ENCODE measurements at regions not wholly inside any gene's neighbourhood (a gene's known extent, or its start where the extent isn't known, plus 50 kb on each side); places are given as distances from the start of the nearest gene placed in this dataset.

DNA sequence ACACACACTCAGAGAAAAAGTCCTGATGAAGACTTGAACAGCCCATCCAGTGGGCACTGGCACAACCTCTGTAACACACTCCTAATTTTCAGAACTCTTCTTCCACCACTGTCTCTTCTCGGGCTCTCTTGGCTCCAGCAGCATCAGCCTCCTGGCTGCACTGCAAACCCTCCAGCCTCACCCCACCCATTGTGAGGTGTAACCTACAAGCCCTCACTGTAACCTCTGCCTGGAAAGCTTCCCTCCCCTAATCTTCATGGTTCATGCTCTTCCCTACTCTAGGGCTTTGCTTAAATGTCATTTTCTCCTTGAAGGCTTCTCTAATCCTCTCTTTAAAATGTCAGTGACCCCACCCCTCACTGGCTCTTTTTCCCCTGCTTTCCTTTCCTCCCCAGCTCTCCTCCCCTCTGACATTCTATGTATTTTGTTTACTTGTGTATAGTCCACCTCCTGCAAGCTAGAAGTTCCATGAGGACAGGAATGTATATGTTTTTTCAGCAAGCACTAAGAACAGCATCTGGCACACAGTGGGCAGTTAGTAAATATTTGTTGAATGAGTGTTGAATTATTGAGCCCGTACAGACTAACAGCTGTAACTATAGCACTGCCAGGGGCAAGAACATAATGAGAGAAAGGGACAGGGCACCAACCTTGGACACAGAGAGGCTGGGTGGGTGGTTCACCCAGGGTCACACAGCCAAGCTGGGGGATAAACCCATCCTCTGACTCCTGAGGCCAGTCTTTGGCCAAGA, 76.4 kb downstream of the ESM1 start:
- DNase-seq (ENCODE audit: low spot score), result no peak
- Mint-ChIP-seq H3K9me3 (no peaks in the 10 kb centered on the region), H3K4me3 (no peak overlapping the region), H3K36me3 (ENCODE audit: low read depth) (no peaks in the 10 kb centered on the region), H3K27me3 (ENCODE audit: insufficient read depth, low read depth, poor library complexity) (peaks cover 2% of the 10 kb centered on the region), H3K4me1 (no peaks in the 10 kb centered on the region), H3K27ac (no peak overlapping the region)
- H3K4me2 ChIP-seq, result no peak overlapping the region
- no peaks in the 10 kb centered on the region for H3K4me1 ChIP-seq (ENCODE audit: insufficient read depth)
- no peak overlapping the region for H3K27ac ChIP-seq (ENCODE audit: low read depth)
- H3K36me3 ChIP-seq (ENCODE audit: insufficient read depth), result no peaks in the 10 kb centered on the region
- 0 out of 2 replicates have a peak, but pooled peaks cover 6% of the 10 kb centered on the region for H3K9me2 ChIP-seq (ENCODE audit: insufficient read depth)
- H3K27me3 ChIP-seq (ENCODE audit: insufficient read depth), result no peaks in the 10 kb centered on the region
- no peaks in the 10 kb centered on the region for H3K79me2 ChIP-seq (replicated peaks; ENCODE audit: insufficient read depth)
- no peak for ATAC-seq
- no peaks in the 10 kb centered on the region for H3F3A ChIP-seq (replicated peaks; ENCODE audit: low read depth)
- H2AFZ ChIP-seq, result no peak overlapping the region
- TF ChIP-seq JUNB (IDR thresholded peaks at IDR 0.05; ENCODE audit: unreplicated experiment) (no peak), EZH2phosphoT487 (IDR thresholded peaks at IDR 0.05; ENCODE audit: unreplicated experiment) (no peak), POLR2AphosphoS5 (IDR thresholded peaks at IDR 0.05; ENCODE audit: low read depth) (no peak), EZH2 (IDR thresholded peaks at IDR 0.05; ENCODE audit: low read depth, unreplicated experiment) (no peak), NANOG (IDR thresholded peaks at IDR 0.05; ENCODE audit: borderline replicate concordance) (no peak), CREB1 (CRISPR knock-in tag; IDR thresholded peaks at IDR 0.05; ENCODE audit: low read depth) (no peak), ETS1 (IDR thresholded peaks at IDR 0.05) (no peak), CTCF (conservative IDR thresholded peaks at IDR 0.05; ENCODE audit: low read depth in 2 of 2) (no peak), STAT1 (IDR thresholded peaks at IDR 0.05; ENCODE audit: unreplicated experiment) (no peak)
- H4K20me1 ChIP-seq (replicated peaks; ENCODE audit: insufficient read depth), result no peaks in the 10 kb centered on the region
- H3K4me3 ChIP-seq, result no peak overlapping the region

DNA sequence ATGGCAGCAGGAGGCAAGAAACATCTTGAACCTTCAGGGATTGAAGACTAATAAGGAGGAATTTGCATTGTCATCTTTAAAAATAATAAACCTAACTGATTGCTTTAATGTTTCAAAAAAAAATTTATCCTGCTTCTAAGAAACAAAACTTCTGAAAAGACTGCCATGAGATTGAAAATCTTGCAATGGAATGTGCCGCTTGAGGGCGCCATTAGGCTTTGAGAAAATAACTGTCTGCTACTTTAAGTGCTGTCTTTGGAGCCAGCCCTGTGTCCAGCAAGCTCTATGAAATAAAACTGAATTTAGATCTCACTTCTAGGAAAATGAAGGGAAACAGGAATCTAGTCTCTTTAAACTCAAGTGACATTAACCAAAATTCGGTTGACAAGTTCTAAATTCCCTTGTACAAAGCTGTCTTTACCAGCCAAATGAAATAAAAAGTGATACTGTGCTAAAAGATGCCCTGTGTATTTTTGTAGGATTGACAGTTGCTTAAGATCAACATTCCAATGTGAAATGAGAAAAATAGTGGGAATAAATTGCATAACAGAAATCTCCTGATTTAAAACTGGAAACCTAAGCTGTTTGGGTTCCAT, 79.4 kb downstream of the ESM1 start:
- no peak overlapping the region for H3K27ac ChIP-seq (ENCODE audit: low read depth)
- H4K20me1 ChIP-seq (replicated peaks; ENCODE audit: insufficient read depth), result no peaks in the 10 kb centered on the region
- H3K27ac Mint-ChIP-seq, result no peak overlapping the region
- H3K4me1 Mint-ChIP-seq, result no peaks in the 10 kb centered on the region
- H3K27me3 ChIP-seq (ENCODE audit: insufficient read depth), result no peaks in the 10 kb centered on the region
- ATAC-seq, result peak; percentile 57
- no peaks in the 10 kb centered on the region for H3K36me3 ChIP-seq (ENCODE audit: insufficient read depth)
- no peaks in the 10 kb centered on the region for H3K4me1 ChIP-seq (ENCODE audit: insufficient read depth)
- TF ChIP-seq POLR2AphosphoS5 (IDR thresholded peaks at IDR 0.05; ENCODE audit: low read depth) (no peak), CTCF (conservative IDR thresholded peaks at IDR 0.05; ENCODE audit: low read depth in 2 of 2) (peak; percentile 80 to 95)
- peaks cover 4% of the 10 kb centered on the region for H3K27me3 Mint-ChIP-seq (ENCODE audit: insufficient read depth, low read depth, poor library complexity)
- H3K4me2 ChIP-seq, result no peak overlapping the region
- H3K4me3 ChIP-seq, result no peak overlapping the region
- no peak overlapping the region for H3K4me3 Mint-ChIP-seq
- no peaks in the 10 kb centered on the region for H3K79me2 ChIP-seq (replicated peaks; ENCODE audit: insufficient read depth)
- no peaks in the 10 kb centered on the region for H3K9me3 Mint-ChIP-seq
- H2AFZ ChIP-seq, result no peak overlapping the region
- peak; percentile 87 for DNase-seq (ENCODE audit: low spot score)
- no peaks in the 10 kb centered on the region for H3K36me3 Mint-ChIP-seq (ENCODE audit: low read depth)
- H3F3A ChIP-seq (replicated peaks; ENCODE audit: low read depth), result no peaks in the 10 kb centered on the region
- no peaks in the 10 kb centered on the region for H3K9me2 ChIP-seq (ENCODE audit: insufficient read depth)

Measured in GM23338 (cell line).